ENCODE measurements at regions not wholly inside any gene's neighbourhood (a gene's known extent, or its start where the extent isn't known, plus 50 kb on each side); places are given as distances from the start of the nearest gene placed in this dataset.
"Not testable (repeated sequence)": the region's sequence is repeated elsewhere in the genome, so short reads cannot be mapped to it uniquely, and the experiment has no call there.

GRCh38 chr18:14459826-14460225 is 83.6 kb downstream of the POTEC start:
- not testable (repeated sequence) for TF ChIP-seq CTCF (IDR thresholded peaks at IDR 0.05; ENCODE audit: insufficient read depth, low read length, poor library complexity, severe bottlenecking); EZH2phosphoT487 (conservative IDR thresholded peaks at IDR 0.05; ENCODE audit: low read length)
